ENCODE measurements at regions not wholly inside any gene's neighbourhood (a gene's known extent, or its start where the extent isn't known, plus 50 kb on each side); places are given as distances from the start of the nearest gene placed in this dataset.

DNA sequence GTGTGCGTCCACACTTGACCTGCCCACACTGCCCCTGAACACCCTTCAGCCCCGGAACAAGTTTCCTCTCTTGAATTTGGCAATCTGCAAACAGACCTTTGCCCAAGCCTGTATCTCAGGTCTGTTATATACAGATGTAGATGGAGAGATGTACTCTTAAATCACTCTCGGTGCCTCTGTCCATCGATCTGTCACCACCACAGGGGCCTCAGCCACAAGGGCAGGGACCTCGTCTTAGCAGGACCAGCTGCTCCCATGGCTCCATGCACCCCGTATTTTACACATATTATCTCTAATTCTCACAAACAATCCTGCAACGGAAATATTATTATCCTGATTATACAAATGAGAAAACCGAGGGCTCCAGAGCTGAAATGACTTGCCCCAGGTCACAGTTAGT lies 313.4 kb downstream of the BCL11B start:
- WGBS (ENCODE audit: low lambda C conversion rate) = 7% methylated on average over 8 of the region's 8 CpGs
- ChIA-PET POLR2A (no interaction called here), CTCF (no interaction called here)

More for the DNA sequence above, 313.4 kb downstream of the BCL11B start:
- Histone ChIP-seq H4K20me1 (ENCODE audit: insufficient read depth) (no peaks in the 10 kb centered on the region), H2AFZ (ENCODE audit: low read depth) (no peak overlapping the region), H3K9ac (no peak overlapping the region), H3K79me2 (ENCODE audit: insufficient read depth) (no peaks in the 10 kb centered on the region), H3K9me3 (no peaks in the 10 kb centered on the region), H3K27me3 (ENCODE audit: insufficient read depth) (peaks cover 43% of the 10 kb centered on the region), H3K36me3 (replicated peaks in 1 of 2; ENCODE audit: control insufficient read depth in 1 of 2, insufficient read depth in 2 of 2, low read length in 1 of 2) (no peaks in the 10 kb centered on the region), H3K4me2 (no peak overlapping the region), H3K4me1 (ENCODE audit: control insufficient read depth in 1 of 2, insufficient read depth in 2 of 2, low read depth in 1 of 2, low read length in 1 of 2) (no peaks in the 10 kb centered on the region), H3K27ac (ENCODE audit: low read depth in 2 of 2, low read length in 1 of 2) (no peak overlapping the region), H3F3A (replicated peaks; ENCODE audit: insufficient read depth) (no peaks in the 10 kb centered on the region), H3K4me3 (ENCODE audit: low read depth in 2 of 2, low read length in 1 of 2) (no peak overlapping the region), H3K9me2 (no peaks in the 10 kb centered on the region)
- TF ChIP-seq CTCF (IDR thresholded peaks at IDR 0.05) (no peak), RFX5 (IDR thresholded peaks at IDR 0.05; ENCODE audit: low read length) (no peak), GABPA (IDR thresholded peaks at IDR 0.05; ENCODE audit: low read depth) (no peak), FOSL2 (IDR thresholded peaks at IDR 0.05; ENCODE audit: borderline replicate concordance, low read depth) (no peak), RXRA (IDR thresholded peaks at IDR 0.05; ENCODE audit: borderline replicate concordance, low read depth) (no peak), RCOR1 (IDR thresholded peaks at IDR 0.05; ENCODE audit: low read length) (no peak), MXI1 (IDR thresholded peaks at IDR 0.05; ENCODE audit: low read depth, low read length) (no peak), POLR2AphosphoS5 (IDR thresholded peaks at IDR 0.05; ENCODE audit: low read depth, low read length) (no peak), SIN3A (IDR thresholded peaks at IDR 0.05; ENCODE audit: borderline replicate concordance, low read depth, low read length) (no peak), GATA2 (CRISPR knock-in tag; IDR thresholded peaks at IDR 0.05) (no peak), EP300 (IDR thresholded peaks at IDR 0.05; ENCODE audit: borderline replicate concordance in 1 of 2, low read depth in 1 of 2, low read length in 1 of 2) (no peak), EZH2phosphoT487 (IDR thresholded peaks at IDR 0.05; ENCODE audit: borderline replicate concordance, low read depth) (no peak), IRF3 (IDR thresholded peaks at IDR 0.05; ENCODE audit: low read depth, low read length) (no peak), TAF1 (IDR thresholded peaks at IDR 0.05; ENCODE audit: borderline replicate concordance, low read depth, low read length) (no peak), MEF2A (IDR thresholded peaks at IDR 0.05; ENCODE audit: borderline replicate concordance, low read depth) (no peak), YY1 (IDR thresholded peaks at IDR 0.05; ENCODE audit: low read depth) (no peak), ELF1 (IDR thresholded peaks at IDR 0.05) (no peak), JUND (IDR thresholded peaks at IDR 0.05) (no peak)
- TF ChIP-seq, protein P1, sequence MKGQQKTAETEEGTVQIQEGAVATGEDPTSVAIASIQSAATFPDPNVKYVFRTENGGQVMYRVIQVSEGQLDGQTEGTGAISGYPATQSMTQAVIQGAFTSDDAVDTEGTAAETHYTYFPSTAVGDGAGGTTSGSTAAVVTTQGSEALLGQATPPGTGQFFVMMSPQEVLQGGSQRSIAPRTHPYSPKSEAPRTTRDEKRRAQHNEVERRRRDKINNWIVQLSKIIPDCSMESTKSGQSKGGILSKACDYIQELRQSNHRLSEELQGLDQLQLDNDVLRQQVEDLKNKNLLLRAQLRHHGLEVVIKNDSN (IDR thresholded peaks at IDR 0.05; ENCODE audit: borderline replicate concordance, low read depth) = no peak
- TF ChIP-seq, protein P2, sequence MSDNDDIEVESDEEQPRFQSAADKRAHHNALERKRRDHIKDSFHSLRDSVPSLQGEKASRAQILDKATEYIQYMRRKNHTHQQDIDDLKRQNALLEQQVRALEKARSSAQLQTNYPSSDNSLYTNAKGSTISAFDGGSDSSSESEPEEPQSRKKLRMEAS (IDR thresholded peaks at IDR 0.05; ENCODE audit: low read depth) = no peak
- no peak for DNase-seq

Measured in SK-N-SH (cell line).